ENCODE measurements at regions not wholly inside any gene's neighbourhood (a gene's known extent, or its start where the extent isn't known, plus 50 kb on each side); places are given as distances from the start of the nearest gene placed in this dataset.
"Not testable (repeated sequence)": the region's sequence is repeated elsewhere in the genome, so short reads cannot be mapped to it uniquely, and the experiment has no call there.

DNA sequence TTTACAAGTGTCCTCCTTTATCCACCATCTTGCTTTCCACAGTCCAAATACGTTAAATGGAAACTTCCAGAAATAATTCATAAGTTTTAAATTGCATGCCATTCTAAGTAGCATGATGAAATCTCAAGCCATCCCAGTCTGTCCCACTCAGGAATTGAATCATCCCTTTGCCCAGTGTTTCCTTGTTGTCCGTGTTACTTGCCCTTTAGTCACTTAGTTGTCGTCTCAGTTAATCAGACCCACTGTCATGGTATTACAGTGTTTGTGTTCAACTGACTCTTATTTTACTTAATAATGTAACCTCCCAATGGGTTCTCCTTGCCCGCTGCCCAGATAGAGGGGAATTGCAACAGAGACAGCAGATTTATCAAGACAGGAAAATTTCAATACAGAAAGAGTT lies 77.6 kb upstream of the NDN start:
- Histone ChIP-seq H3K4me1 (ENCODE audit: control insufficient read depth in 1 of 2, insufficient read depth in 2 of 2, low read length in 2 of 2) (no peaks in the 10 kb centered on the region), H3K36me3 (ENCODE audit: control insufficient read depth in 1 of 2, insufficient read depth in 2 of 2, low read length in 1 of 2) (no peaks in the 10 kb centered on the region), H3K27ac (ENCODE audit: low read depth in 1 of 2, low read length in 2 of 2) (no peak overlapping the region), H3K9me3 (ENCODE audit: control insufficient read depth, low read length) (peaks cover 1% of the 10 kb centered on the region), H3K4me3 (ENCODE audit: low read length in 2 of 2) (no peak overlapping the region), H3K27me3 (ENCODE audit: control insufficient read depth in 1 of 2, insufficient read depth in 2 of 2, low read length in 1 of 2) (no peaks in the 10 kb centered on the region)
- no peak for ATAC-seq (ENCODE audit: low FRiP score)
- WGBS, 2 donors, result 72 to 81% methylated on average over 4 of the region's 4 CpGs
- no peak for DNase-seq
- intact Hi-C loops (cut with DNase I), result no loop called here

GRCh38 chr15:23766779-23767178 lies 79.7 kb upstream of the NDN start:
- H3K4me3 ChIP-seq (ENCODE audit: low read length in 2 of 2); H3K9me3 ChIP-seq (ENCODE audit: control insufficient read depth, low read length); H3K27ac ChIP-seq (ENCODE audit: low read depth in 1 of 2, low read length in 2 of 2); intact Hi-C loops (cut with DNase I); H3K4me1 ChIP-seq (ENCODE audit: control insufficient read depth in 1 of 2, insufficient read depth in 2 of 2, low read length in 2 of 2); ATAC-seq (ENCODE audit: low FRiP score); DNase-seq; H3K27me3 ChIP-seq (ENCODE audit: control insufficient read depth in 1 of 2, insufficient read depth in 2 of 2, low read length in 1 of 2); H3K36me3 ChIP-seq (ENCODE audit: control insufficient read depth in 1 of 2, insufficient read depth in 2 of 2, low read length in 1 of 2): not testable (repeated sequence)
- 67 to 75% methylated on average over 2 of the region's 2 CpGs for WGBS, 2 donors

DNA sequence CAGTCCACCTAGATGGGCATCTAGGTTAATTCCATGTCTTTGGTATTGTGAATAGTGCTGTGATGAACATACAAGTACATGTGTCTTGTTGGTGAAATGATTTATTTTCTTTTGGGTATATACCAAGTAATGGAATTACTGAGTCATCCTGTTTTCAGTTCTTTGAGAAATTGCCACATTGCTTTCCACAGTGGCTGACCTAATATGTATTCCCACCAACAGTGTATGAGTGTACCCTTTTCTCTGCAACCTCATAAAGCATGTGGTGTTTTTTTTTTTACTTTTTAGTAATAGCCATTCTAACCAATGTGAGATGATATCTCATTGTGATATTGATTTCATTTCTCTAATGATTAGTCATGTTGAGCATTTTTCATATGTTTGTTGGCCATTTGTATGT lies 86.0 kb upstream of the NDN start:
- no peaks in the 10 kb centered on the region for H3K9me3 ChIP-seq (ENCODE audit: control insufficient read depth, low read length)
- no peak overlapping the region for H3K27ac ChIP-seq (ENCODE audit: low read depth in 1 of 2, low read length in 2 of 2)
- DNase-seq (no peak), ATAC-seq (ENCODE audit: low FRiP score) (no peak)
- no peaks in the 10 kb centered on the region for H3K36me3 ChIP-seq (ENCODE audit: control insufficient read depth in 1 of 2, insufficient read depth in 2 of 2, low read length in 1 of 2)
- no peak overlapping the region for H3K4me3 ChIP-seq (ENCODE audit: low read length in 2 of 2)
- H3K4me1 ChIP-seq (ENCODE audit: control insufficient read depth in 1 of 2, insufficient read depth in 2 of 2, low read length in 2 of 2), result no peaks in the 10 kb centered on the region
- H3K27me3 ChIP-seq (ENCODE audit: control insufficient read depth in 1 of 2, insufficient read depth in 2 of 2, low read length in 1 of 2), result no peaks in the 10 kb centered on the region
- intact Hi-C loops (cut with DNase I), result no loop called here

DNA sequence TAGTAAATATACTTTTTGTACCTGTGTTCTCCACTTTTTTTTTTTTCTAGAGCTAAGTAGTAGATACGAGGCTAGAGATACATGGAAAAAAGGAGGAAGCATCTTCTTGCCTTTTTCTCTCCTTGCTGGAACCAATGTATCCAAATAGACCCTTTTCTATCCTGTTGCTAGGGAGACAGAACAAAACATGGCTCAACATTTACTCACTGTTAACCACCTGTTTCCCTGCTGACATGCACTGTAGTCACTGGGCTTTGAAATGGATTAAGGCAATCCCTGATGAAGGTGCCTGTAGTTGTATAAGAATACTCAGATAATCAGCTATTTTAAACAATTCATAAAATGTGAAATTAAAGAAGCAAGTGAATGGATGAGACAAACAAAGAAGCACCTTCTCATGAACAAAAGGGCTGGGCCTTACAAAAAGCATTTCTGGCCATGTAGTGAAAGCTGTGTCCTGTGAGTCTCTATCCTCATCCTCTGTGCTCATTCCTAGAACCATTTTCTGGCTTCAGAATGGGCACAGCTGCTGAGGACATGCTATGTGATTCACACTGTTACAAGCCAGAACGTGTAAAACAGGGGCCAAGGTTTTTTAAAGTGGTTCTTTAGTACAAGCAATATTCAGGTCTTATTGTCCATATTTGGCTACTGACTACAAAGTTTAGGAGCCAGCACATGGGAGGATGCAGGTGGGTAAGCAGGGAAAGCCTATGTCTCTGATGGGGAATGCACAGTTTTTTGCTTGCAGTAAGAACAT lies 100.4 kb upstream of the NDN start:
- ATAC-seq (ENCODE audit: low FRiP score) (no peak), DNase-seq (no peak)
- intact Hi-C loops (cut with DNase I), result no loop called here
- no peaks in the 10 kb centered on the region for H3K36me3 ChIP-seq (ENCODE audit: control insufficient read depth in 1 of 2, insufficient read depth in 2 of 2, low read length in 1 of 2)
- WGBS, 2 donors, result 22 to 32% methylated on average over 2 of the region's 2 CpGs
- no peak overlapping the region for H3K4me3 ChIP-seq (ENCODE audit: low read length in 2 of 2)
- no peak overlapping the region for H3K27ac ChIP-seq (ENCODE audit: low read depth in 1 of 2, low read length in 2 of 2)
- no peaks in the 10 kb centered on the region for H3K27me3 ChIP-seq (ENCODE audit: control insufficient read depth in 1 of 2, insufficient read depth in 2 of 2, low read length in 1 of 2)
- H3K9me3 ChIP-seq (ENCODE audit: control insufficient read depth, low read length), result no peaks in the 10 kb centered on the region
- no peaks in the 10 kb centered on the region for H3K4me1 ChIP-seq (ENCODE audit: control insufficient read depth in 1 of 2, insufficient read depth in 2 of 2, low read length in 2 of 2)

GRCh38 chr15:23793191-23793680 lies 106.1 kb upstream of the NDN start:
- Histone ChIP-seq H3K4me3 (ENCODE audit: low read length in 2 of 2) (no peak overlapping the region), H3K9me3 (ENCODE audit: control insufficient read depth, low read length) (no peaks in the 10 kb centered on the region), H3K27me3 (ENCODE audit: control insufficient read depth in 1 of 2, insufficient read depth in 2 of 2, low read length in 1 of 2) (no peaks in the 10 kb centered on the region), H3K36me3 (ENCODE audit: control insufficient read depth in 1 of 2, insufficient read depth in 2 of 2, low read length in 1 of 2) (no peaks in the 10 kb centered on the region), H3K4me1 (ENCODE audit: control insufficient read depth in 1 of 2, insufficient read depth in 2 of 2, low read length in 2 of 2) (no peaks in the 10 kb centered on the region), H3K27ac (ENCODE audit: low read depth in 1 of 2, low read length in 2 of 2) (no peak overlapping the region)
- WGBS, 2 donors, result 59% methylated on average over 6 of the region's 6 CpGs
- DNase-seq (no peak), ATAC-seq (ENCODE audit: low FRiP score) (peak; percentile 36)
- intact Hi-C loops (cut with DNase I), result no loop called here

GRCh38 chr15:23797747-23798446 lies 110.8 kb upstream of the NDN start:
- DNase-seq, result no peak

DNA sequence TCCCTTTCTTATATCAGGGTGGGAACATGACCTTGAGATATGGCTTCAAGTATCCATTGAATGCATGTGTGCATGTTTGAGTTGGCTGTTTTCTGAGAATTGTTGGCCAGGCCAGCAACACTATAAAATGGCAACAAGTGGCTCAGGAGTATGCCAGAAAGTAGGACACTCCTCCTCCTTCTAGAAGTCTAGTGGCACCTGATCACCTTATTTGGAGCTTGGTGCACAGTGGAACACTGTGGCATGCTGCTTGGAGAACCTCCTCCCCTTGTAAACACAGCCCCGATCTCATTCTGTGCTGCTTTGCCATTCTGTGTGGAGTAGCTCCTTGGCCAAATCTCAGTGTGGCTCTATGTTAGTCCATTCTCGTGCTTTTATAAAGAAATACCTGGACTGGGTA lies 114.8 kb upstream of the NDN start:
- no peak for DNase-seq
- no peaks in the 10 kb centered on the region for H3K36me3 ChIP-seq (ENCODE audit: control insufficient read depth in 1 of 2, insufficient read depth in 2 of 2, low read length in 1 of 2)
- no peaks in the 10 kb centered on the region for H3K4me1 ChIP-seq (ENCODE audit: control insufficient read depth in 1 of 2, insufficient read depth in 2 of 2, low read length in 2 of 2)
- no peaks in the 10 kb centered on the region for H3K27me3 ChIP-seq (ENCODE audit: control insufficient read depth in 1 of 2, insufficient read depth in 2 of 2, low read length in 1 of 2)
- no peaks in the 10 kb centered on the region for H3K9me3 ChIP-seq (ENCODE audit: control insufficient read depth, low read length)
- 54 to 60% methylated on average over 2 of the region's 2 CpGs for WGBS, 2 donors
- H3K27ac ChIP-seq (ENCODE audit: low read depth in 1 of 2, low read length in 2 of 2), result no peak overlapping the region
- ATAC-seq (ENCODE audit: low FRiP score), result no peak
- intact Hi-C loops (cut with DNase I), result no loop called here
- no peak overlapping the region for H3K4me3 ChIP-seq (ENCODE audit: low read length in 2 of 2)

More at GRCh38 chr15:23797747-23798446, 110.8 kb upstream of the NDN start:
- Histone ChIP-seq H3K9me3 (ENCODE audit: control insufficient read depth, low read length) (no peaks in the 10 kb centered on the region), H3K27me3 (ENCODE audit: control insufficient read depth in 1 of 2, insufficient read depth in 2 of 2, low read length in 1 of 2) (no peaks in the 10 kb centered on the region), H3K4me1 (ENCODE audit: control insufficient read depth in 1 of 2, insufficient read depth in 2 of 2, low read length in 2 of 2) (no peaks in the 10 kb centered on the region), H3K4me3 (ENCODE audit: low read length in 2 of 2) (no peak overlapping the region), H3K36me3 (ENCODE audit: control insufficient read depth in 1 of 2, insufficient read depth in 2 of 2, low read length in 1 of 2) (no peaks in the 10 kb centered on the region), H3K27ac (ENCODE audit: low read depth in 1 of 2, low read length in 2 of 2) (no peak overlapping the region)
- intact Hi-C loops (cut with DNase I), result no loop called here
- 47 to 50% methylated on average over 22 of the region's 22 CpGs for WGBS, 2 donors
- ATAC-seq (ENCODE audit: low FRiP score), result no peak

- not testable (repeated sequence) for DNase-seq
- 83 to 85% methylated on average over 19 to 37 of the region's 37 CpGs for WGBS, 2 donors
These were observed 115.9 kb upstream of the NDN start for GRCh38 chr15:23802896-23803435.

GRCh38 chr15:23806980-23807379 lies 119.9 kb upstream of the NDN start:
- DNase-seq, result no peak
- no peak for ATAC-seq (ENCODE audit: low FRiP score)
- H3K4me3 ChIP-seq (ENCODE audit: low read length in 2 of 2), result no peak overlapping the region
- no peaks in the 10 kb centered on the region for H3K27me3 ChIP-seq (ENCODE audit: control insufficient read depth in 1 of 2, insufficient read depth in 2 of 2, low read length in 1 of 2)
- WGBS, 2 donors, result 59 to 69% methylated on average over 3 of the region's 3 CpGs
- H3K36me3 ChIP-seq (ENCODE audit: control insufficient read depth in 1 of 2, insufficient read depth in 2 of 2, low read length in 1 of 2), result no peaks in the 10 kb centered on the region
- H3K27ac ChIP-seq (ENCODE audit: low read depth in 1 of 2, low read length in 2 of 2), result no peak overlapping the region
- no peaks in the 10 kb centered on the region for H3K4me1 ChIP-seq (ENCODE audit: control insufficient read depth in 1 of 2, insufficient read depth in 2 of 2, low read length in 2 of 2)
- intact Hi-C loops (cut with DNase I), result no loop called here
- H3K9me3 ChIP-seq (ENCODE audit: control insufficient read depth, low read length), result no peaks in the 10 kb centered on the region

More at GRCh38 chr15:23802896-23803435, 115.9 kb upstream of the NDN start:
- H3K9me3 ChIP-seq (ENCODE audit: control insufficient read depth, low read length); H3K36me3 ChIP-seq (ENCODE audit: control insufficient read depth in 1 of 2, insufficient read depth in 2 of 2, low read length in 1 of 2); H3K4me3 ChIP-seq (ENCODE audit: low read length in 2 of 2); H3K27ac ChIP-seq (ENCODE audit: low read depth in 1 of 2, low read length in 2 of 2); intact Hi-C loops (cut with DNase I); ATAC-seq (ENCODE audit: low FRiP score); H3K4me1 ChIP-seq (ENCODE audit: control insufficient read depth in 1 of 2, insufficient read depth in 2 of 2, low read length in 2 of 2); H3K27me3 ChIP-seq (ENCODE audit: control insufficient read depth in 1 of 2, insufficient read depth in 2 of 2, low read length in 1 of 2): not testable (repeated sequence)

All from aorta (tissue), 5 donors.